DOHH2 (cell line): ENCODE measurements at regions not wholly inside any gene's neighbourhood (a gene's known extent, or its start where the extent isn't known, plus 50 kb on each side); places are given as distances from the start of the nearest gene placed in this dataset.

Experiments used
- H3F3A ChIP-seq: fragments of 200-600 bp; sonication (generic), shearing (Covaris generic); 2 replicates; pipeline ENCODE4 v1.6.0; 2016; ENCODE audit warnings: antibody characterized with exemption, mild to moderate bottlenecking; ENCODE audit not compliant: control insufficient read depth, insufficient read depth
- H3K27ac ChIP-seq: fragments of 200-600 bp; sonication (generic); 2 replicates; pipeline ENCODE4 v1.5.1; 2014; ENCODE audit warnings: low read depth, mild to moderate bottlenecking, low read length, moderate library complexity
- H3K27me3 ChIP-seq: fragments of 200-600 bp; sonication (generic); 2 replicates; pipeline ENCODE4 v1.6.1; 2014; ENCODE audit warnings: mild to moderate bottlenecking, low read length, mixed read lengths; ENCODE audit not compliant: control insufficient read depth
- H3K36me3 ChIP-seq: fragments of 200-600 bp; sonication (generic); 2 replicates; pipeline ENCODE4 v1.6.1; 2014; ENCODE audit warnings: mild to moderate bottlenecking, low read length, moderate library complexity, mixed read lengths; ENCODE audit not compliant: control insufficient read depth
- H3K4me1 ChIP-seq: fragments of 200-600 bp; sonication (generic); 2 replicates; pipeline ENCODE4 v1.6.1; 2014; ENCODE audit warnings: mild to moderate bottlenecking, low read length, mixed read lengths; ENCODE audit not compliant: control insufficient read depth
- H3K4me2 ChIP-seq: fragments of 200-600 bp; sonication (generic); 2 replicates; pipeline ENCODE4 v1.6.0; 2014; ENCODE audit warnings: mild to moderate bottlenecking, low read length, moderate library complexity
- H3K4me3 ChIP-seq: fragments of 200-600 bp; sonication (generic); 2 replicates; pipeline ENCODE4 v1.5.1; 2014; ENCODE audit warnings: mild to moderate bottlenecking, low read length, mixed read lengths
- H3K79me2 ChIP-seq: fragments of 200-600 bp; sonication (generic); 2 replicates; pipeline ENCODE4 v1.6.1; 2014; ENCODE audit warnings: mild to moderate bottlenecking, low read length, mixed read lengths; ENCODE audit not compliant: control insufficient read depth
- H3K9me2 ChIP-seq: fragments of 200-600 bp; sonication (generic); replicated peaks from 2 replicates; pipeline ENCODE4 v1.6.1; 2014; ENCODE audit warnings: mild to moderate bottlenecking, low read length, mixed read lengths; ENCODE audit not compliant: control insufficient read depth
- H3K9me3 ChIP-seq: fragments of 200-600 bp; sonication (generic); 2 replicates; pipeline ENCODE4 v1.6.1; 2014; ENCODE audit warnings: antibody characterized with exemption, low read length, mixed read lengths; ENCODE audit not compliant: control insufficient read depth, insufficient read depth
- H4K20me1 ChIP-seq: fragments of 200-600 bp; sonication (generic); 2 replicates; pipeline ENCODE4 v1.6.0; 2014; ENCODE audit warnings: low read depth, mild to moderate bottlenecking, antibody characterized with exemption, low read length, moderate library complexity; ENCODE audit not compliant: control insufficient read depth, insufficient read depth
- CTCF ChIP-seq: fragments of 200-600 bp; sonication (generic); IDR thresholded peaks from one replicate; pipeline ENCODE4 v1.5.1; 2014; ENCODE audit warnings: antibody characterized with exemption, mild to moderate bottlenecking, low read depth, low read length; ENCODE audit not compliant: poor library complexity, severe bottlenecking
- EZH2phosphoT487 ChIP-seq: fragments of 200-600 bp; sonication (generic); IDR thresholded peaks from 2 replicates; pipeline ENCODE4 v1.6.1; 2017; ENCODE audit warnings: borderline replicate concordance, mild to moderate bottlenecking, antibody characterized with exemption, low read length, moderate library complexity, mixed read lengths

- TF ChIP-seq EZH2phosphoT487 (no peak), CTCF (no peak)
- no peaks in the 10 kb centered on the region for H3F3A ChIP-seq
- no peaks in the 10 kb centered on the region for H3K36me3 ChIP-seq
- H4K20me1 ChIP-seq = no peaks in the 10 kb centered on the region
- H3K27me3 ChIP-seq = no peaks in the 10 kb centered on the region
- H3K9me3 ChIP-seq = no peaks in the 10 kb centered on the region
- no peak overlapping the region for H3K4me2 ChIP-seq
- H3K27ac ChIP-seq = no peak overlapping the region
- no peaks in the 10 kb centered on the region for H3K9me2 ChIP-seq
- H3K79me2 ChIP-seq = no peaks in the 10 kb centered on the region
- H3K4me3 ChIP-seq = no peak overlapping the region
- H3K4me1 ChIP-seq = peaks cover 18% of the 10 kb centered on the region
Observed at GRCh38 chr3:86737517-86737916, 253.4 kb downstream of the VGLL3 start.

GRCh38 chr3:86733257-86733656 is 257.7 kb downstream of the VGLL3 start:
- TF ChIP-seq CTCF (no peak), EZH2phosphoT487 (no peak)
- H3K27ac ChIP-seq = no peak overlapping the region
- H3K4me2 ChIP-seq = no peak overlapping the region
- no peaks in the 10 kb centered on the region for H3K9me2 ChIP-seq
- H3K4me1 ChIP-seq = peaks cover 18% of the 10 kb centered on the region
- no peaks in the 10 kb centered on the region for H3K79me2 ChIP-seq
- H3K9me3 ChIP-seq = no peaks in the 10 kb centered on the region
- no peaks in the 10 kb centered on the region for H3K36me3 ChIP-seq
- no peaks in the 10 kb centered on the region for H3F3A ChIP-seq
- no peak overlapping the region for H3K4me3 ChIP-seq
- no peaks in the 10 kb centered on the region for H3K27me3 ChIP-seq
- no peaks in the 10 kb centered on the region for H4K20me1 ChIP-seq

- H3K79me2 ChIP-seq = no peaks in the 10 kb centered on the region
- peaks cover 9% of the 10 kb centered on the region; the same call in 1 of the 2 replicates for H3K4me1 ChIP-seq
- no peak overlapping the region for H3K4me3 ChIP-seq
- no peak for TF ChIP-seq EZH2phosphoT487
- no peak for TF ChIP-seq CTCF
- no peaks in the 10 kb centered on the region for H3K9me2 ChIP-seq
- H4K20me1 ChIP-seq = no peaks in the 10 kb centered on the region
- H3K36me3 ChIP-seq = no peaks in the 10 kb centered on the region
- no peaks in the 10 kb centered on the region for H3K27me3 ChIP-seq
- H3K27ac ChIP-seq = no peak overlapping the region
- no peak overlapping the region for H3K4me2 ChIP-seq
- no peaks in the 10 kb centered on the region for H3K9me3 ChIP-seq
- H3F3A ChIP-seq = no peaks in the 10 kb centered on the region
Observed at GRCh38 chr3:86731501-86731901, 259.4 kb downstream of the VGLL3 start.

DNA sequence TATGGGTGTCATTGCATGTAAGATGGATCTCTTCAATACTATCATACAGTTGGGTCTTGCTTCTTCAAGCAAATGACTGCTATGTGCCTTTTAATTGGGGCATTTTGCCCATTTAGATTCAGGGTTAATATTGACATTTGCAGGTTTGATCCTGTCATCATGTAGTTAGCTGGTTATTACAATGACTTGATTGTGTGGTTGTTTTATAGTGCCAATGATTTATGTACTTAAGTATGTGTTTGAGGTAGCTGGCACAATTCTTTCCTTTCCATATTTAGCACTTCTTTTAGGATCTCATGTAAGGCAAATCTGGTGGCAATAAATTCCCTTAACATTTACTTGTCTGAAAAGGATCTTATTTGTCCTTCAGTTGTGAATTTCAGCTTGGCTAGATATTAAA is 267.5 kb downstream of the VGLL3 start:
- H3K4me2 ChIP-seq = no peak overlapping the region
- no peaks in the 10 kb centered on the region for H3K27me3 ChIP-seq
- no peak overlapping the region for H3K4me3 ChIP-seq
- TF ChIP-seq EZH2phosphoT487 = no peak
- no peak for TF ChIP-seq CTCF
- H3F3A ChIP-seq = no peaks in the 10 kb centered on the region
- H3K4me1 ChIP-seq = no peaks in the 10 kb centered on the region
- no peaks in the 10 kb centered on the region for H4K20me1 ChIP-seq
- no peaks in the 10 kb centered on the region for H3K9me2 ChIP-seq
- H3K9me3 ChIP-seq = no peaks in the 10 kb centered on the region
- H3K27ac ChIP-seq = no peak overlapping the region
- H3K79me2 ChIP-seq = no peaks in the 10 kb centered on the region
- H3K36me3 ChIP-seq = no peaks in the 10 kb centered on the region
